ENCODE measurements at regions not wholly inside any gene's neighbourhood (a gene's known extent, or its start where the extent isn't known, plus 50 kb on each side); places are given as distances from the start of the nearest gene placed in this dataset.

- no peak for TF ChIP-seq EZH2phosphoT487 (IDR thresholded peaks at IDR 0.05; ENCODE audit: low read depth)
- TF ChIP-seq CTCF (IDR thresholded peaks at IDR 0.05; ENCODE audit: low read depth, low read length), result no peak
- H3K27ac ChIP-seq (ENCODE audit: low read length), result no peak overlapping the region
- no peak overlapping the region for H3K4me3 ChIP-seq (ENCODE audit: low read length)
- H3K36me3 ChIP-seq (replicated peaks; ENCODE audit: low read depth, low read length), result no peaks in the 10 kb centered on the region
- no peak overlapping the region for H3K4me2 ChIP-seq (ENCODE audit: low read length)
- no peaks in the 10 kb centered on the region for H3K4me1 ChIP-seq (ENCODE audit: low read length)
- H4K20me1 ChIP-seq (ENCODE audit: insufficient read depth, low read length), result no peaks in the 10 kb centered on the region
- no peaks in the 10 kb centered on the region for H3K79me2 ChIP-seq (ENCODE audit: low read length)
- no peaks in the 10 kb centered on the region for H3K9me3 ChIP-seq (ENCODE audit: insufficient read depth, low read length)
- H3K27me3 ChIP-seq (ENCODE audit: low read depth, low read length), result no peaks in the 10 kb centered on the region
- no peak overlapping the region for H3K9ac ChIP-seq (ENCODE audit: low read length)
- H2AFZ ChIP-seq (ENCODE audit: low read depth, low read length), result no peak overlapping the region
Observed at GRCh38 chr7:25772802-25773201, 379.2 kb upstream of the NFE2L3 start.

GRCh38 chr7:25774675-25775074, 377.3 kb upstream of the NFE2L3 start:
- no peak overlapping the region for H2AFZ ChIP-seq (ENCODE audit: low read depth, low read length)
- no peak overlapping the region for H3K27ac ChIP-seq (ENCODE audit: low read length)
- H3K9me3 ChIP-seq (ENCODE audit: insufficient read depth, low read length), result no peaks in the 10 kb centered on the region
- H3K36me3 ChIP-seq (replicated peaks; ENCODE audit: low read depth, low read length), result no peaks in the 10 kb centered on the region
- H3K4me2 ChIP-seq (ENCODE audit: low read length), result no peak overlapping the region
- H3K4me1 ChIP-seq (ENCODE audit: low read length), result no peaks in the 10 kb centered on the region
- no peaks in the 10 kb centered on the region for H3K27me3 ChIP-seq (ENCODE audit: low read depth, low read length)
- TF ChIP-seq EZH2phosphoT487 (IDR thresholded peaks at IDR 0.05; ENCODE audit: low read depth) (no peak), CTCF (IDR thresholded peaks at IDR 0.05; ENCODE audit: low read depth, low read length) (no peak)
- no peaks in the 10 kb centered on the region for H3K79me2 ChIP-seq (ENCODE audit: low read length)
- no peak overlapping the region for H3K9ac ChIP-seq (ENCODE audit: low read length)
- no peak overlapping the region for H3K4me3 ChIP-seq (ENCODE audit: low read length)
- no peaks in the 10 kb centered on the region for H4K20me1 ChIP-seq (ENCODE audit: insufficient read depth, low read length)

GRCh38 chr7:25775570-25775969, 376.4 kb upstream of the NFE2L3 start:
- Histone ChIP-seq H3K4me2 (ENCODE audit: low read length) (no peak overlapping the region), H3K4me3 (ENCODE audit: low read length) (no peak overlapping the region), H2AFZ (ENCODE audit: low read depth, low read length) (no peak overlapping the region), H3K36me3 (replicated peaks; ENCODE audit: low read depth, low read length) (no peaks in the 10 kb centered on the region), H3K4me1 (ENCODE audit: low read length) (no peaks in the 10 kb centered on the region), H3K27ac (ENCODE audit: low read length) (no peak overlapping the region), H3K79me2 (ENCODE audit: low read length) (no peaks in the 10 kb centered on the region), H3K9me3 (ENCODE audit: insufficient read depth, low read length) (no peaks in the 10 kb centered on the region), H4K20me1 (ENCODE audit: insufficient read depth, low read length) (no peaks in the 10 kb centered on the region), H3K9ac (ENCODE audit: low read length) (no peak overlapping the region), H3K27me3 (ENCODE audit: low read depth, low read length) (no peaks in the 10 kb centered on the region)
- TF ChIP-seq EZH2phosphoT487 (IDR thresholded peaks at IDR 0.05; ENCODE audit: low read depth), result no peak
- no peak for TF ChIP-seq CTCF (IDR thresholded peaks at IDR 0.05; ENCODE audit: low read depth, low read length)

GRCh38 chr7:25775999-25776743, 375.8 kb upstream of the NFE2L3 start:
- H3K27me3 ChIP-seq (ENCODE audit: low read depth, low read length), result no peaks in the 10 kb centered on the region
- H2AFZ ChIP-seq (ENCODE audit: low read depth, low read length), result no peak overlapping the region
- H3K9me3 ChIP-seq (ENCODE audit: insufficient read depth, low read length), result no peaks in the 10 kb centered on the region
- H3K27ac ChIP-seq (ENCODE audit: low read length), result no peak overlapping the region
- no peak overlapping the region for H3K4me2 ChIP-seq (ENCODE audit: low read length)
- H3K79me2 ChIP-seq (ENCODE audit: low read length), result no peaks in the 10 kb centered on the region
- H4K20me1 ChIP-seq (ENCODE audit: insufficient read depth, low read length), result no peaks in the 10 kb centered on the region
- no peaks in the 10 kb centered on the region for H3K4me1 ChIP-seq (ENCODE audit: low read length)
- no peak overlapping the region for H3K4me3 ChIP-seq (ENCODE audit: low read length)
- no peak overlapping the region for H3K9ac ChIP-seq (ENCODE audit: low read length)
- TF ChIP-seq EZH2phosphoT487 (IDR thresholded peaks at IDR 0.05; ENCODE audit: low read depth) (no peak), CTCF (IDR thresholded peaks at IDR 0.05; ENCODE audit: low read depth, low read length) (no peak)
- H3K36me3 ChIP-seq (replicated peaks; ENCODE audit: low read depth, low read length), result no peaks in the 10 kb centered on the region

All from OCI-LY3 (cell line).